H1 (cell line): ENCODE measurements at regions not wholly inside any gene's neighbourhood (a gene's known extent, or its start where the extent isn't known, plus 50 kb on each side); places are given as distances from the start of the nearest gene placed in this dataset.

ENCODE experiments used
- CTCF ChIA-PET: fragments of 300-600 bp; sonication (Branson Sonifier 250); formaldehyde crosslinking; loops from one replicate; lab custom pipeline; 2021; ENCODE audit not compliant: partially characterized antibody; lab: Charles Lee
- POLR2A ChIA-PET: fragments of 300-600 bp; sonication (Branson Sonifier 250); formaldehyde crosslinking; loops from one replicate; lab custom pipeline; 2021; ENCODE audit warnings: inconsistent platforms; ENCODE audit not compliant: partially characterized antibody; lab: Charles Lee
- DNase-seq, 2 experiments: peaks; one replicate each; pipeline versions ENCODE4 v3.0.0 to v3.0.0-alpha.2; 2010 to 2022; ENCODE audit warnings: low spot score in 2 of 2, low read depth in 1 of 2, mixed read lengths in 1 of 2
- FAIRE-seq: peaks from 2 replicates; lab custom pipeline; 2011; peaks lifted over from hg19 to GRCh38; lab: Jason Lieb, UNC
- H2AFZ ChIP-seq: 2 replicates; pipeline ENCODE4 v1.8.1; 2012; ENCODE audit warnings: low read length, inconsistent platforms
- H2AK5ac ChIP-seq: 2 replicates; pipeline ENCODE4 v1.6.1; 2013; ENCODE audit warnings: low read depth, low read length
- H2BK120ac ChIP-seq: replicated peaks from 2 replicates; pipeline ENCODE3; 2013; ENCODE audit warnings: low read depth, low read length, inconsistent platforms
- H2BK12ac ChIP-seq: 2 replicates; pipeline ENCODE4 v1.6.1; 2013; ENCODE audit warnings: low read depth, low read length
- H2BK15ac ChIP-seq: 2 replicates; pipeline ENCODE4 v1.6.1; 2013; ENCODE audit warnings: low read length
- H2BK20ac ChIP-seq: 2 replicates; pipeline ENCODE4 v1.6.1; 2013; ENCODE audit warnings: low read length
- H2BK5ac ChIP-seq: 2 replicates; pipeline ENCODE4 v1.6.1; 2013; ENCODE audit warnings: low read depth, low read length
- H3K14ac ChIP-seq: 2 replicates; pipeline ENCODE4 v1.6.1; 2013; ENCODE audit warnings: inconsistent platforms; ENCODE audit not compliant: insufficient read length
- H3K18ac ChIP-seq: 2 replicates; pipeline ENCODE4 v1.6.1; 2013; ENCODE audit warnings: low read length; ENCODE audit errors: extremely low read depth
- H3K23ac ChIP-seq: 2 replicates; pipeline ENCODE4 v1.6.1; 2013; ENCODE audit warnings: inconsistent platforms; ENCODE audit not compliant: insufficient read length
- H3K23me2 ChIP-seq: 2 replicates; pipeline ENCODE4 v1.6.1; 2013; ENCODE audit warnings: low read depth, low read length
- H3K27ac ChIP-seq: 2 replicates; pipeline ENCODE4 v1.6.1; 2011; ENCODE audit warnings: low read depth, low read length, inconsistent platforms
- H3K27me3 ChIP-seq, 4 experiments: replicated peaks in 1 of 4; 1 replicate in 1 of 4; 2 replicates in 3 of 4; pipeline versions ENCODE4 v1.6.1 to v1.8.1; 2011 to 2013; ENCODE audit warnings: low read length in 3 of 4, mild to moderate bottlenecking in 3 of 4, inconsistent platforms in 2 of 4, mixed read lengths in 2 of 4, moderate library complexity in 1 of 4; ENCODE audit not compliant: control insufficient read depth in 3 of 4, insufficient read depth in 3 of 4; ENCODE audit errors: extremely low read depth in 1 of 4
- H3K36me3 ChIP-seq, 4 experiments: 2 replicates each; pipeline versions ENCODE4 v1.6.1 to v1.8.1; 2011 to 2013; ENCODE audit warnings: mild to moderate bottlenecking in 4 of 4, low read length in 3 of 4, moderate library complexity in 2 of 4, control low read depth in 1 of 4, inconsistent platforms in 1 of 4; ENCODE audit not compliant: insufficient read depth in 4 of 4, control insufficient read depth in 2 of 4
- H3K4ac ChIP-seq: replicated peaks from 2 replicates; pipeline ENCODE3; 2013; ENCODE audit warnings: low read length, low read depth, mixed read lengths, inconsistent platforms; ENCODE audit not compliant: insufficient read length
- H3K4me1 ChIP-seq, 4 experiments: replicated peaks in 1 of 4; 1 replicate in 1 of 4; 2 replicates in 3 of 4; pipeline versions ENCODE4 v1.6.1 to v1.8.1; 2011 to 2013; ENCODE audit warnings: low read length in 3 of 4, inconsistent platforms in 2 of 4, mixed read lengths in 1 of 4; ENCODE audit not compliant: insufficient read depth in 4 of 4, control insufficient read depth in 3 of 4
- H3K4me2 ChIP-seq, 2 experiments: 2 replicates each; pipeline versions ENCODE4 v1.6.1 to v1.8.1; 2011 to 2013; ENCODE audit warnings: low read depth in 2 of 2, low read length in 2 of 2, control low read depth in 1 of 2, inconsistent platforms in 1 of 2, mild to moderate bottlenecking in 1 of 2; ENCODE audit not compliant: insufficient read depth in 1 of 2
- H3K4me3 ChIP-seq, 4 experiments: fragments of 200-600, 300-600 bp in 1 of 4; sonication (generic), shearing (Covaris generic), sonication (Bioruptor Twin) in 1 of 4; 2 replicates each; pipeline versions ENCODE4 v1.5.1 to v1.8.1; 2011 to 2016; ENCODE audit warnings: low read length in 4 of 4, low read depth in 3 of 4, control low read depth in 2 of 4, inconsistent platforms in 2 of 4, mild to moderate bottlenecking in 2 of 4, mixed read lengths in 1 of 4, moderate library complexity in 1 of 4; ENCODE audit not compliant: insufficient read depth in 2 of 4; ENCODE audit errors: extremely low read depth in 1 of 4
- H3K56ac ChIP-seq: replicated peaks from 2 replicates; pipeline ENCODE3; 2013; ENCODE audit warnings: low read depth, mild to moderate bottlenecking, mixed read lengths, low read length, inconsistent platforms; ENCODE audit not compliant: insufficient read length
- H3K79me1 ChIP-seq: 2 replicates; pipeline ENCODE4 v1.6.1; 2013; ENCODE audit warnings: low read depth, low read length, control low read depth
- H3K79me2 ChIP-seq, 2 experiments: 2 replicates each; pipeline versions ENCODE4 v1.6.1 to v1.8.1; 2012 to 2013; ENCODE audit warnings: low read length in 2 of 2, mild to moderate bottlenecking in 2 of 2, inconsistent platforms in 1 of 2; ENCODE audit not compliant: insufficient read depth in 2 of 2, control insufficient read depth in 1 of 2
- H3K9ac ChIP-seq, 4 experiments: replicated peaks in 1 of 4; 1 replicate in 1 of 4; 2 replicates in 3 of 4; pipeline versions ENCODE4 v1.6.1 to v1.8.1; 2011 to 2013; ENCODE audit warnings: low read depth in 3 of 4, low read length in 3 of 4, control low read depth in 2 of 4, mild to moderate bottlenecking in 2 of 4, moderate library complexity in 2 of 4, inconsistent platforms in 1 of 4; ENCODE audit errors: extremely low read depth in 1 of 4
- H3K9me3 ChIP-seq, 2 experiments: 2 replicates each; pipeline versions ENCODE4 v1.6.1 to v1.8.1; 2012 to 2013; ENCODE audit warnings: mild to moderate bottlenecking in 2 of 2, moderate library complexity in 2 of 2, control low read depth in 1 of 2, inconsistent platforms in 1 of 2, low read depth in 1 of 2, low read length in 1 of 2, mixed read lengths in 1 of 2; ENCODE audit not compliant: insufficient read depth in 2 of 2
- H4K20me1 ChIP-seq, 2 experiments: replicated peaks in 1 of 2; 2 replicates each; pipeline versions ENCODE3 to v1.8.1; 2011 to 2013; ENCODE audit warnings: inconsistent platforms in 2 of 2, low read length in 2 of 2, mild to moderate bottlenecking in 1 of 2; ENCODE audit not compliant: insufficient read depth in 2 of 2, control insufficient read depth in 1 of 2
- H4K5ac ChIP-seq: 2 replicates; pipeline ENCODE4 v1.6.1; 2013; ENCODE audit warnings: low read length, low read depth, mixed read lengths, inconsistent platforms; ENCODE audit not compliant: insufficient read length
- H4K8ac ChIP-seq: 2 replicates; pipeline ENCODE4 v1.8.0; 2013; ENCODE audit warnings: mild to moderate bottlenecking, moderate library complexity, low read length, inconsistent platforms; ENCODE audit not compliant: insufficient read depth; ENCODE audit errors: extremely low read depth
- H4K91ac ChIP-seq: replicated peaks from 2 replicates; pipeline ENCODE3; 2013; ENCODE audit warnings: low read length, mixed read lengths, inconsistent platforms; ENCODE audit not compliant: insufficient read length
- CEBPB ChIP-seq: IDR thresholded peaks from 2 replicates; pipeline ENCODE4 v1.6.1; 2012; ENCODE audit warnings: low read depth, low read length
- CTBP2 ChIP-seq: IDR thresholded peaks from 2 replicates; pipeline ENCODE4 v1.7.0; 2011; ENCODE audit warnings: borderline replicate concordance, mild to moderate bottlenecking, moderate library complexity, mixed read lengths, low read length; ENCODE audit not compliant: insufficient read depth, insufficient read length
- KDM1A ChIP-seq: fragments of 200-600, 300-600 bp; sonication (generic); IDR thresholded peaks from 2 replicates; pipeline ENCODE4 v1.7.1; 2016; ENCODE audit warnings: mild to moderate bottlenecking, low read length, borderline replicate concordance
- KDM4A ChIP-seq: IDR thresholded peaks from one replicate; pipeline ENCODE4 v1.7.1; 2012; ENCODE audit warnings: low read depth, mild to moderate bottlenecking, moderate library complexity, low read length, inconsistent platforms; ENCODE audit not compliant: severe bottlenecking
- POLR2AphosphoS5 ChIP-seq: IDR thresholded peaks from 2 replicates; pipeline ENCODE4 v1.6.1; 2011; ENCODE audit warnings: low read depth, low read length
- RAD21 ChIP-seq, 2 experiments: IDR thresholded peaks in 1 of 2; conservative IDR thresholded peaks in 1 of 2; 2 replicates each; pipeline ENCODE4 v1.6.1; 2011; ENCODE audit warnings: low read depth in 2 of 2, low read length in 2 of 2, improper control_type of control experiment in 1 of 2, inconsistent platforms in 1 of 2, mild to moderate bottlenecking in 1 of 2, moderate library complexity in 1 of 2
- RFX5 ChIP-seq: IDR thresholded peaks from 2 replicates; pipeline ENCODE4 v1.6.1; 2011; ENCODE audit warnings: low read depth, low read length, improper control_type of control experiment, borderline replicate concordance
- SIRT6 ChIP-seq: IDR thresholded peaks from one replicate; pipeline ENCODE4 v1.7.1; 2012; ENCODE audit warnings: low read length, inconsistent platforms
- SIX5 ChIP-seq: IDR thresholded peaks from 2 replicates; pipeline ENCODE4 v1.6.1; 2011; ENCODE audit warnings: mild to moderate bottlenecking, low read depth, low read length
- ZNF274 ChIP-seq: IDR thresholded peaks from 2 replicates; pipeline ENCODE4 v1.7.0; 2012; ENCODE audit warnings: low read length, borderline replicate concordance; ENCODE audit errors: extremely low read depth
- WGBS, 2 experiments: shearing (Covaris generic) in 1 of 2; methylation state at CpG; one replicate each; pipeline versions ENCODE4 v1.1.6 to v1.1.7; 2013 to 2015; ENCODE audit warnings: low lambda C conversion rate in 2 of 2, mixed read lengths in 2 of 2, inconsistent platforms in 1 of 2, low coverage in 1 of 2, missing lambda C conversion rate in 1 of 2; ENCODE audit not compliant: insufficient replicate concordance in 2 of 2, insufficient coverage in 1 of 2, insufficient read length in 1 of 2; ENCODE audit errors: extremely low coverage in 1 of 2, missing lambda C conversion rate in 1 of 2; 5-methylcytosine and 5-hydroxymethylcytosine counted together
- TF ChIP-seq, protein P1 (sequence below): IDR thresholded peaks from 2 replicates; pipeline ENCODE4 v1.6.1; 2011; ENCODE audit warnings: low read depth, mild to moderate bottlenecking, low read length; ENCODE audit not compliant: insufficient read depth
- TF ChIP-seq, protein P2 (sequence below): IDR thresholded peaks from 2 replicates; pipeline ENCODE4 v1.6.1; 2012; ENCODE audit warnings: inconsistent platforms

DNA sequence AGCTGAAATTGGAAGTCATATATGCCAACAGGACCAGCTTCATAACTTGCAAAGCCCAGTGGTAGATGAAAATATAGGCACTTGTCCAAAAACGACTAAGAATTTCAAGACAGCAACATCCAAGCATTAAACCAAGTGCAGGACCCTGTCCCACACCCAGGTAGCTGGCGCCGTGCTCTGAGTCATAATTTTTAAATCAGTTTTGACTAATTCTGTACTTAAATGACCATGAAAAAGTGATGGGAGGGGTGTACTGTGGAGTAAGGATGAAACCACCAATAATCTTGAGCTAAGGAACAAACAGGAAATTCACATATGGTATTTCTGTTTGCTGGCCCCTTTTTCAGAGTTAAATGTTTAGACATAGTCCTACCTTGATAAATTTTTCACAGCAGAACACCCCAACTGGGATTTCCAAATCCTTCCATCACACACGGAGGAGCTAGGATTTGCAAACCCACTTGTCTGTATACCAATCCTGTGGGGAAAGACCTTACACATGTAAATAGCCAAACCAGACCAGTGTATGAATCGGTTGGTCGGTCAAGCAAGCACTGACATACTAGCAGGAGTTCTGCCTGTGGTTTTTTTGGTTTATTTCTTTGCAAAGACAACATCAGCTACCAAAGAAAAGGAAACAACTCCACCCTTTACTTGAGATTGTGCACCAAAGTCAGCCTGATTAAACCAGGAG lies 235.7 kb upstream of the RAB4A start:
- Histone ChIP-seq H2AFZ (no peak overlapping the region), H3K23me2 (no peaks in the 10 kb centered on the region), H4K8ac (no peak overlapping the region), H3K23ac (no peak overlapping the region), H3K18ac (no peak overlapping the region), H2BK5ac (no peak overlapping the region), H3K4me2 (no peak overlapping the region), H3K9ac (no peak overlapping the region), H2BK20ac (no peak overlapping the region), H3K9me3 (no peaks in the 10 kb centered on the region), H2BK12ac (no peak overlapping the region), H3K14ac (no peak overlapping the region), H3K4ac (no peak overlapping the region), H3K4me3 (no peak overlapping the region), H4K91ac (no peak overlapping the region), H4K5ac (no peak overlapping the region), H2AK5ac (no peak overlapping the region)
- DNase-seq (no peak), FAIRE-seq (no peak)
- WGBS, 2 experiments, result 92% methylated on average over 6 of the region's 6 CpGs; no CpG with 5 or more reads in 1 of the 2 experiments
- TF ChIP-seq KDM4A (no peak), RFX5 (no peak), POLR2AphosphoS5 (no peak), SIX5 (no peak), KDM1A (no peak), CTBP2 (no peak), CEBPB (no peak), ZNF274 (no peak), RAD21 (IDR thresholded peaks at IDR 0.05 in 1 of 2, conservative IDR thresholded peaks at IDR 0.05 in 1 of 2; ENCODE audit: low read depth in 2 of 2, low read length in 2 of 2) (no peak), SIRT6 (no peak)
- TF ChIP-seq, protein P1, sequence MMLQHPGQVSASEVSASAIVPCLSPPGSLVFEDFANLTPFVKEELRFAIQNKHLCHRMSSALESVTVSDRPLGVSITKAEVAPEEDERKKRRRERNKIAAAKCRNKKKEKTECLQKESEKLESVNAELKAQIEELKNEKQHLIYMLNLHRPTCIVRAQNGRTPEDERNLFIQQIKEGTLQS, result no peak
- TF ChIP-seq, protein P2, sequence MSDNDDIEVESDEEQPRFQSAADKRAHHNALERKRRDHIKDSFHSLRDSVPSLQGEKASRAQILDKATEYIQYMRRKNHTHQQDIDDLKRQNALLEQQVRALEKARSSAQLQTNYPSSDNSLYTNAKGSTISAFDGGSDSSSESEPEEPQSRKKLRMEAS, result no peak
- TF ChIP-seq, all 59 proteins: peak for 0
- no peak overlapping the region for H2BK15ac ChIP-seq
- CTCF ChIA-PET, result interaction anchor here (1.1 to 2.0 kb wide), 6 partner anchors 18 to 299 kb away, joined by 3 to 6 read pairs (median 4); no protein-coding TSS in a partner anchor
- no peaks in the 10 kb centered on the region for H4K20me1 ChIP-seq
- H3K27me3 ChIP-seq, result peaks cover 0 to 2% (median 0%) of the 10 kb centered on the region in 4 experiments; a peak in 3 of 7 replicates
- no peaks in the 10 kb centered on the region for H3K79me1 ChIP-seq
- H3K56ac ChIP-seq, result no peak overlapping the region
- POLR2A ChIA-PET, result interaction anchor here (1.3 to 1.7 kb wide), 2 partner anchors 24 to 59 kb away, joined by 3 to 5 read pairs; no protein-coding TSS in a partner anchor
- H3K79me2 ChIP-seq, result no peaks in the 10 kb centered on the region
- H3K36me3 ChIP-seq, result no peaks in the 10 kb centered on the region
- H3K4me1 ChIP-seq, result peaks cover 2 to 8% (median 5%) of the 10 kb centered on the region in 4 experiments; a peak in 6 of 7 replicates
- H3K27ac ChIP-seq, result no peak overlapping the region
- no peak overlapping the region for H2BK120ac ChIP-seq
